PFSK-1 (cell line): ENCODE measurements at regions not wholly inside any gene's neighbourhood (a gene's known extent, or its start where the extent isn't known, plus 50 kb on each side); places are given as distances from the start of the nearest gene placed in this dataset.

Experiments
- FOXP2 ChIP-seq: optimal IDR thresholded peaks from 2 replicates; pipeline ENCODE3; 2011; ENCODE audit warnings: borderline replicate concordance, control low read depth, inconsistent platforms; ENCODE audit not compliant: insufficient read depth; ENCODE audit errors: extremely low read length, extremely low read depth
- POLR2AphosphoS5 ChIP-seq: IDR thresholded peaks from 2 replicates; pipeline ENCODE4 v1.6.1; 2012; ENCODE audit warnings: low read depth, mild to moderate bottlenecking, control low read depth, low read length, moderate library complexity
- REST ChIP-seq, 2 experiments: IDR thresholded peaks; 2 replicates each; pipeline versions ENCODE4 v1.6.1 to v1.8.0; 2011 to 2012; ENCODE audit warnings: low read depth in 2 of 2, low read length in 2 of 2, control low read depth in 1 of 2, inconsistent platforms in 1 of 2, mild to moderate bottlenecking in 1 of 2, moderate library complexity in 1 of 2; ENCODE audit not compliant: insufficient read depth in 1 of 2
- SIN3A ChIP-seq: IDR thresholded peaks from 2 replicates; pipeline ENCODE4 v1.6.1; 2012; ENCODE audit warnings: mild to moderate bottlenecking, low read length, moderate library complexity, borderline replicate concordance; ENCODE audit not compliant: insufficient read depth
- TAF1 ChIP-seq: IDR thresholded peaks from 2 replicates; pipeline ENCODE4 v1.6.1; 2012; ENCODE audit warnings: low read length, control low read depth, borderline replicate concordance; ENCODE audit not compliant: insufficient read depth

GRCh38 chr12:93043877-93044209, 114.7 kb upstream of the EEA1 start:
- TF ChIP-seq FOXP2 = no peak

DNA sequence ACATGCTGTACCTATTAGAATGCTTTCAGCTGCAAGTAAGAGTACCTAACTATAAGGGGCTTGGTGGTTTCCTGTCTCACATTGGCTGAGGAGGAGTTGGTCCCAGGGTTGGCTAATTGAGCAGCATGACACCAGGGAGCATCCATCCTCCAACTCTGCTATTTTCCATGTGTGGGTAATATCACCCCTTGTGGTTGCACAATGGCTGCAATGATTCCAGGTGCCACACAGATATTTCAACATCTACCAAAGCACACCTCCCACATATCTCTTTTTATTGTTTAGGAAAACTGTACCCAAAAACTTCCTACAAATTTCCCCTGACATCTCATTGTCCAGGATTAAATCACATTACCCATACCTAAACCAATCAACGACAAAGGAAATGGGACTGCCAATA, 118.0 kb upstream of the EEA1 start:
- TF ChIP-seq POLR2AphosphoS5 (no peak), SIN3A (no peak), TAF1 (no peak), REST (IDR thresholded peaks at IDR 0.05; ENCODE audit: insufficient read depth in 1 of 2, low read depth in 2 of 2, low read length in 2 of 2) (no peak), FOXP2 (no peak)

DNA sequence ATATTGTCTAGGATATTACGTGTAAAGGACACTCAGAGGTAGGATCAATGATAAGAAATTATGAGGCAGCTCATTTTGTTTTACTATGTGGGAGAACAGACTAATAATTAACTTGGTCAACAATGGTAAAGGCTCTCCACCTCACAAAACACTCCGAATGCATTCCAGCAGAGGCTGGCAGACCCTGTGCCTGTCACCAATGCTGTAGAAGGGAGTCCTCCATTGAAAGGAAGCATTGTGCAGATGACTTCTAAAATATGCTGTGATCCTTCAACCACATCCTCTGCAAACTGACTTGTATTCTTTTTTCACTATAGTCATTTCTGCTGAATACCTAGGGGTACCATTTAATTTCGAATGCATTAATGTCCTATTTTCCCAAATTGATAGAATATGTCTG, 119.6 kb upstream of the EEA1 start:
- TF ChIP-seq TAF1 (no peak), POLR2AphosphoS5 (no peak), SIN3A (no peak), REST (IDR thresholded peaks at IDR 0.05; ENCODE audit: insufficient read depth in 1 of 2, low read depth in 2 of 2, low read length in 2 of 2) (no peak), FOXP2 (no peak)

DNA sequence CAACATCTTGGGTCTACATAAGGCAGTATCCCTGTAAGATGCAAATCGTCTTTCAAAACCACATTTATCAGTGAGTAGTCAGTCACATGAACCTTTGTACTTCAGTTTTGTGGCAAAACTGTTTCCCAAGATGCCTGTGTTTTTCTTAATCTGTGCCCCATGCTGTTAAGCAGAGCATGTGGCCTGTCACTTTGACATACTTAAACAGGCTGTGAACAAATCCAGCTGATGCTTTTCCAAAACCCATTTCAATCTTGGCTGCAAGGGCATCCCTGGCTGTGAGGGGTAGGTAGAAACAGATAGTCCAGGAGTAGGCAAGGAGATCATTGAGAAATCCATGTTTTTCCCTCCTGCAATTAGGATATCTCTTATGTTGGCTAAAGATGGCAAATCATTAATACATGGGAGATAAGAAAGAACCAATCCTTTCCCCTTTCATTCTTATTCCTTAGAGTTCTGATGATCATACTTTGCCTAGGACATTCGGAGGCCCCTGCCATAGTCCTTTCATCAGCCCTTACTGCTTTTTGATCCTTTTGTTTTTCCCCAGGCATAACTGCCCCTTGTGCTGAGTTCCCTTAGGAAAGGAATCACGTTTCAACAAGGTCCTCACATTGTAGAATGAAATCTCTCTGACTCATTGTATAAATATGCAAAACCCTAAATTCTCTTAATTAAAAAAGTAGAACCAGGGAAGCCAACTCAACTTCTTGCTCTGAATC, 121.1 kb upstream of the EEA1 start:
- TF ChIP-seq FOXP2 (no peak), REST (IDR thresholded peaks at IDR 0.05; ENCODE audit: insufficient read depth in 1 of 2, low read depth in 2 of 2, low read length in 2 of 2) (no peak), SIN3A (no peak), POLR2AphosphoS5 (no peak), TAF1 (no peak)

DNA sequence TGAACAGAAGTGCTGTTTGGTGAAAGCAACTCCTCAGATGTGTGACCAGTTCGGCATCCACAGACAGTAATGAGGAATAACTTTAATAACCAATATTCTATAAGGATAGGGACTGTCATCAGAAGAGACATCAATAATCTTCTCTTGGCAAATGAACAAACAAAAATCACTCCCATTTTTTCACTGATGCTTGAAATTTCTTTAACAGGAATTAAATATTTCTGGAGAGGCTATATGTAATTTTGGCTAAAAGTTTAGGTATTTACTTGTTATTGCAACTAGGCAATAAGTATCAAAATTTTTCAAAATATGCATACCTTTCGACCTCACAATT, 121.6 kb upstream of the EEA1 start:
- TF ChIP-seq FOXP2 (no peak), POLR2AphosphoS5 (no peak), REST (IDR thresholded peaks at IDR 0.05; ENCODE audit: insufficient read depth in 1 of 2, low read depth in 2 of 2, low read length in 2 of 2) (no peak), TAF1 (no peak), SIN3A (no peak)
